SK-N-SH (cell line): ENCODE measurements at regions not wholly inside any gene's neighbourhood (a gene's known extent, or its start where the extent isn't known, plus 50 kb on each side); places are given as distances from the start of the nearest gene placed in this dataset.

Source experiments
- CTCF ChIA-PET: fragments of 300-600, 350-600 bp; formaldehyde crosslinking; extraction: SDS; loops from one replicate; lab custom pipeline; 2021; lab: Yijun Ruan, JAX
- POLR2A ChIA-PET: fragments of 350-600 bp; sonication (Branson Sonifier 250); formaldehyde crosslinking; extraction: SDS; loops from one replicate; lab custom pipeline; 2020; ENCODE audit warnings: antibody characterized with exemption, inconsistent platforms; lab: Yijun Ruan, JAX
- DNase-seq: peaks from one replicate; pipeline ENCODE4 v3.0.0; 2012
- H2AFZ ChIP-seq: fragments of 200-600 bp; sonication (generic); 2 replicates; pipeline ENCODE4 v1.8.1; 2016; ENCODE audit warnings: antibody characterized with exemption, mild to moderate bottlenecking, low read depth
- H3F3A ChIP-seq: fragments of 200-600 bp; sonication (generic); replicated peaks from 2 replicates; pipeline ENCODE3; 2016; ENCODE audit warnings: antibody characterized with exemption, mild to moderate bottlenecking; ENCODE audit not compliant: insufficient read depth
- H3K27ac ChIP-seq, 2 experiments: fragments of 200-500 bp in 1 of 2; fragments of 200-600 bp in 1 of 2; sonication (Bioruptor generic) in 1 of 2; sonication (generic), shearing (Covaris generic) in 1 of 2; 2 replicates each; pipeline versions ENCODE4 v1.5.1 to v1.6.1; 2014 to 2016; ENCODE audit warnings: low read depth in 2 of 2, inconsistent platforms in 1 of 2, low read length in 1 of 2, mild to moderate bottlenecking in 1 of 2, mixed read lengths in 1 of 2
- H3K27me3 ChIP-seq: fragments of 200-600 bp; sonication (generic), shearing (Covaris generic); 2 replicates; pipeline ENCODE4 v1.6.1; 2016; ENCODE audit warnings: mixed run types; ENCODE audit not compliant: insufficient read depth
- H3K36me3 ChIP-seq, 2 experiments: fragments of 200-500 bp in 1 of 2; fragments of 200-600 bp in 1 of 2; sonication (Bioruptor generic) in 1 of 2; sonication (generic) in 1 of 2; replicated peaks in 1 of 2; 2 replicates each; pipeline versions ENCODE3 to v1.5.1; 2014 to 2016; ENCODE audit warnings: low read length in 1 of 2, mild to moderate bottlenecking in 1 of 2; ENCODE audit not compliant: insufficient read depth in 2 of 2, control insufficient read depth in 1 of 2
- H3K4me1 ChIP-seq, 2 experiments: fragments of 200-500 bp in 1 of 2; fragments of 200-600 bp in 1 of 2; sonication (Bioruptor generic) in 1 of 2; sonication (generic), shearing (Covaris generic) in 1 of 2; 2 replicates each; pipeline versions ENCODE4 v1.5.1 to v1.6.1; 2014 to 2016; ENCODE audit warnings: low read depth in 1 of 2, low read length in 1 of 2, mixed run types in 1 of 2; ENCODE audit not compliant: insufficient read depth in 2 of 2, control insufficient read depth in 1 of 2
- H3K4me2 ChIP-seq: fragments of 200-600 bp; sonication (generic), shearing (Covaris generic); 2 replicates; pipeline ENCODE4 v1.6.1; 2017; ENCODE audit warnings: mixed run types
- H3K4me3 ChIP-seq, 2 experiments: fragments of 200-500 bp in 1 of 2; fragments of 200-600 bp in 1 of 2; sonication (Bioruptor generic) in 1 of 2; sonication (generic), shearing (Covaris generic) in 1 of 2; 2 replicates each; pipeline versions ENCODE4 v1.5.1 to v1.8.1; 2014 to 2016; ENCODE audit warnings: low read depth in 2 of 2, inconsistent platforms in 1 of 2, low read length in 1 of 2, mild to moderate bottlenecking in 1 of 2, mixed read lengths in 1 of 2, moderate library complexity in 1 of 2
- H3K79me2 ChIP-seq: fragments of 200-600 bp; sonication (generic); 2 replicates; pipeline ENCODE4 v1.8.1; 2017; ENCODE audit warnings: mild to moderate bottlenecking; ENCODE audit not compliant: insufficient read depth
- H3K9ac ChIP-seq: fragments of 200-600 bp; sonication (generic); 2 replicates; pipeline ENCODE4 v1.6.1; 2017; ENCODE audit warnings: mixed run types
- H3K9me2 ChIP-seq: fragments of 200-600 bp; sonication (generic); 2 replicates; pipeline ENCODE4 v1.6.1; 2017; ENCODE audit warnings: mixed run types
- H3K9me3 ChIP-seq: fragments of 200-600 bp; sonication (generic); 2 replicates; pipeline ENCODE4 v1.6.1; 2017; ENCODE audit warnings: mixed run types, mild to moderate bottlenecking, moderate library complexity
- H4K20me1 ChIP-seq: fragments of 200-600 bp; sonication (generic); 2 replicates; pipeline ENCODE4 v1.6.1; 2017; ENCODE audit warnings: mild to moderate bottlenecking, mixed run types; ENCODE audit not compliant: insufficient read depth
- CHD2 ChIP-seq: fragments of 150-350 bp; IDR thresholded peaks from 2 replicates; pipeline ENCODE4 v1.6.1; 2018; ENCODE audit warnings: low read length; ENCODE audit not compliant: partially characterized antibody
- EP300 ChIP-seq, 2 experiments: IDR thresholded peaks; 2 replicates each; pipeline versions ENCODE4 v1.4.0 to v1.6.1; 2012; ENCODE audit warnings: borderline replicate concordance in 1 of 2, low read depth in 1 of 2, low read length in 1 of 2
- FOSL2 ChIP-seq: IDR thresholded peaks from 2 replicates; pipeline ENCODE4 v1.4.0; 2012; ENCODE audit warnings: low read depth, mild to moderate bottlenecking, moderate library complexity, borderline replicate concordance
- GATA2 ChIP-seq: sonication (generic); formaldehyde crosslinking; IDR thresholded peaks from 2 replicates; pipeline ENCODE4 v1.5.0; 2020; ENCODE audit warnings: mild to moderate bottlenecking, missing genetic modification reagents
- IRF3 ChIP-seq: fragments of 150-350 bp; IDR thresholded peaks from 2 replicates; pipeline ENCODE4 v1.6.1; 2016; ENCODE audit warnings: mild to moderate bottlenecking, low read depth, low read length
- JUND ChIP-seq: IDR thresholded peaks from 2 replicates; pipeline ENCODE4 v1.4.0; 2012
- MXI1 ChIP-seq: IDR thresholded peaks from 2 replicates; pipeline ENCODE4 v1.6.1; 2012; ENCODE audit warnings: mild to moderate bottlenecking, low read depth, low read length, improper control_type of control experiment
- NRF1 ChIP-seq: IDR thresholded peaks from 2 replicates; pipeline ENCODE4 v1.6.1; 2012; ENCODE audit warnings: low read depth, mild to moderate bottlenecking, low read length
- PBX3 ChIP-seq: IDR thresholded peaks from 2 replicates; pipeline ENCODE4; 2012
- RAD21 ChIP-seq: IDR thresholded peaks from 2 replicates; pipeline ENCODE4 v1.6.1; 2012; ENCODE audit warnings: mild to moderate bottlenecking, low read length
- RCOR1 ChIP-seq: fragments of 150-350 bp; IDR thresholded peaks from 2 replicates; pipeline ENCODE4 v1.6.1; 2017; ENCODE audit warnings: antibody characterized with exemption, low read length
- RXRA ChIP-seq: IDR thresholded peaks from 2 replicates; pipeline ENCODE4 v1.4.0; 2012; ENCODE audit warnings: low read depth, mild to moderate bottlenecking, borderline replicate concordance
- SIN3A ChIP-seq: IDR thresholded peaks from 2 replicates; pipeline ENCODE4 v1.6.1; 2012; ENCODE audit warnings: low read depth, mild to moderate bottlenecking, low read length, moderate library complexity, borderline replicate concordance
- SMC3 ChIP-seq: IDR thresholded peaks from 2 replicates; pipeline ENCODE4 v1.6.1; 2012; ENCODE audit warnings: low read depth, low read length, improper control_type of control experiment
- TCF12 ChIP-seq: IDR thresholded peaks from 2 replicates; pipeline ENCODE4 v1.4.0; 2012
- YY1 ChIP-seq: IDR thresholded peaks from 2 replicates; pipeline ENCODE4 v1.4.0; 2012; ENCODE audit warnings: low read depth, mild to moderate bottlenecking
- WGBS: methylation state at CpG from one replicate; pipeline ENCODE4 v1.1.6; 2017; ENCODE audit warnings: low lambda C conversion rate; 5-methylcytosine and 5-hydroxymethylcytosine counted together
- TF ChIP-seq, protein P1 (sequence below): fragments of 150-350 bp; IDR thresholded peaks from 2 replicates; pipeline ENCODE4 v1.6.1; 2017; ENCODE audit warnings: antibody characterized with exemption, low read length, low read depth, borderline replicate concordance
- TF ChIP-seq, protein P2 (sequence below): IDR thresholded peaks from 2 replicates; pipeline ENCODE4 v1.4.0; 2012; ENCODE audit warnings: low read depth, borderline replicate concordance
- TF ChIP-seq, protein P3 (sequence below): IDR thresholded peaks from 2 replicates; pipeline ENCODE4 v1.4.0; 2012; ENCODE audit warnings: low read depth

DNA sequence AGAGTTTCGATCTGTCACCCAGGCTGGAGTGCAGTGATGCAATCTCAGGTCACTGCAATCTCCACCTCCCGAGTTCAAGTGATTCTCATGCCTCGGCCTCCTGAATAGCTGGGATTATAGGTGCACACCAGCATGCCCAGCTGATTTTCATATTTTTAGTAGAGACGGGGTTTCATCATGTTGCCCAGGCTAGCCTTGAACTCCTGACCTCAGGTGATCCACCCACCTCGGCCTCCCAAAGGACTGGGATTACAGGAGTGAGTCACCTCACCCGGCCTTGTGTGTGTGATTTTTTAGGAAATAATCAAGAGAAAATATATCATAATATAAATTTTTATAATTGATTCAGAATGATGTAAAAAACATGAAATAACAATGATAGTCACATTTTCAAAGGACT, 1231.4 kb downstream of the GALC start:
- no peak for DNase-seq
- Histone ChIP-seq H3K9ac (no peak overlapping the region), H3K9me3 (no peaks in the 10 kb centered on the region), H3K27ac (no peak overlapping the region), H3K36me3 (no peaks in the 10 kb centered on the region), H4K20me1 (no peaks in the 10 kb centered on the region), H3K79me2 (no peaks in the 10 kb centered on the region), H3K4me2 (no peak overlapping the region), H3K27me3 (no peaks in the 10 kb centered on the region), H3K9me2 (no peaks in the 10 kb centered on the region), H3F3A (no peaks in the 10 kb centered on the region), H3K4me1 (no peaks in the 10 kb centered on the region; a peak in 1 of 4 replicates), H2AFZ (no peak overlapping the region), H3K4me3 (no peak overlapping the region)
- 10% methylated on average over 6 of the region's 6 CpGs for WGBS
- TF ChIP-seq SMC3: no peak
- no peak for TF ChIP-seq FOSL2
- no peak for TF ChIP-seq PBX3
- TF ChIP-seq YY1: no peak
- TF ChIP-seq IRF3: no peak
- no peak for TF ChIP-seq MXI1
- TF ChIP-seq GATA2 (CRISPR knock-in tag): no peak
- TF ChIP-seq CHD2: no peak
- TF ChIP-seq TCF12: no peak
- TF ChIP-seq, protein P1, sequence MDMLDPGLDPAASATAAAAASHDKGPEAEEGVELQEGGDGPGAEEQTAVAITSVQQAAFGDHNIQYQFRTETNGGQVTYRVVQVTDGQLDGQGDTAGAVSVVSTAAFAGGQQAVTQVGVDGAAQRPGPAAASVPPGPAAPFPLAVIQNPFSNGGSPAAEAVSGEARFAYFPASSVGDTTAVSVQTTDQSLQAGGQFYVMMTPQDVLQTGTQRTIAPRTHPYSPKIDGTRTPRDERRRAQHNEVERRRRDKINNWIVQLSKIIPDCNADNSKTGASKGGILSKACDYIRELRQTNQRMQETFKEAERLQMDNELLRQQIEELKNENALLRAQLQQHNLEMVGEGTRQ: no peak
- TF ChIP-seq RCOR1: no peak
- TF ChIP-seq RAD21: no peak
- no peak for TF ChIP-seq SIN3A
- TF ChIP-seq, protein P2, sequence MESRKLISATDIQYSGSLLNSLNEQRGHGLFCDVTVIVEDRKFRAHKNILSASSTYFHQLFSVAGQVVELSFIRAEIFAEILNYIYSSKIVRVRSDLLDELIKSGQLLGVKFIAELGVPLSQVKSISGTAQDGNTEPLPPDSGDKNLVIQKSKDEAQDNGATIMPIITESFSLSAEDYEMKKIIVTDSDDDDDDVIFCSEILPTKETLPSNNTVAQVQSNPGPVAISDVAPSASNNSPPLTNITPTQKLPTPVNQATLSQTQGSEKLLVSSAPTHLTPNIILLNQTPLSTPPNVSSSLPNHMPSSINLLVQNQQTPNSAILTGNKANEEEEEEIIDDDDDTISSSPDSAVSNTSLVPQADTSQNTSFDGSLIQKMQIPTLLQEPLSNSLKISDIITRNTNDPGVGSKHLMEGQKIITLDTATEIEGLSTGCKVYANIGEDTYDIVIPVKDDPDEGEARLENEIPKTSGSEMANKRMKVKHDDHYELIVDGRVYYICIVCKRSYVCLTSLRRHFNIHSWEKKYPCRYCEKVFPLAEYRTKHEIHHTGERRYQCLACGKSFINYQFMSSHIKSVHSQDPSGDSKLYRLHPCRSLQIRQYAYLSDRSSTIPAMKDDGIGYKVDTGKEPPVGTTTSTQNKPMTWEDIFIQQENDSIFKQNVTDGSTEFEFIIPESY: no peak
- no peak for TF ChIP-seq RXRA
- TF ChIP-seq JUND: no peak
- TF ChIP-seq EP300 (IDR thresholded peaks at IDR 0.05; ENCODE audit: borderline replicate concordance in 1 of 2, low read depth in 1 of 2, low read length in 1 of 2): no peak
- no peak for TF ChIP-seq NRF1
- TF ChIP-seq, protein P3, sequence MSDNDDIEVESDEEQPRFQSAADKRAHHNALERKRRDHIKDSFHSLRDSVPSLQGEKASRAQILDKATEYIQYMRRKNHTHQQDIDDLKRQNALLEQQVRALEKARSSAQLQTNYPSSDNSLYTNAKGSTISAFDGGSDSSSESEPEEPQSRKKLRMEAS: no peak
- CTCF ChIA-PET: no interaction called here
- POLR2A ChIA-PET: no interaction called here
